PC-9 (cell line): ENCODE measurements at regions not wholly inside any gene's neighbourhood (a gene's known extent, or its start where the extent isn't known, plus 50 kb on each side); places are given as distances from the start of the nearest gene placed in this dataset.

Source experiments
- BruUV-seq: library from RNA; stranded (reverse); fragments of 400-500 nt; replicated peaks from 2 replicates; lab custom pipeline; 2021; lab: Mats Ljungman, UMichigan
- CTCF ChIA-PET: fragments of 300-600 bp; sonication (Branson Sonifier 250); formaldehyde crosslinking; loops from one replicate; lab custom pipeline; 2022; ENCODE audit warnings: antibody characterized with exemption; lab: Charles Lee
- POLR2A ChIA-PET: fragments of 300-600 bp; sonication (Branson Sonifier 250); formaldehyde crosslinking; loops from one replicate; lab custom pipeline; 2022; ENCODE audit warnings: antibody characterized with exemption; ENCODE audit not compliant: unreplicated experiment; lab: Charles Lee
- DNase-seq, 2 experiments: peaks; one replicate each; pipeline versions ENCODE4 v3.0.0 to v3.0.0-alpha.2; 2015 to 2022; ENCODE audit warnings: mixed read lengths in 1 of 2
- H2AFZ ChIP-seq: fragments of 200-600 bp; sonication (generic); 2 replicates; pipeline ENCODE4 v1.8.1; 2017; ENCODE audit warnings: antibody characterized with exemption
- H3F3A ChIP-seq: fragments of 200-600 bp; sonication (generic); 2 replicates; pipeline ENCODE4 v1.8.1; 2017; ENCODE audit warnings: antibody characterized with exemption, mild to moderate bottlenecking, low read depth; ENCODE audit not compliant: insufficient read depth
- H3K27ac ChIP-seq: fragments of 200-600 bp; sonication (generic); 2 replicates; pipeline ENCODE4 v1.6.1; 2016; ENCODE audit warnings: mixed run types
- H3K27me3 ChIP-seq: fragments of 200-600 bp; sonication (generic); 2 replicates; pipeline ENCODE4 v1.6.1; 2016; ENCODE audit warnings: low read depth, mixed run types; ENCODE audit not compliant: insufficient read depth
- H3K36me3 ChIP-seq: fragments of 200-600 bp; sonication (generic); 2 replicates; pipeline ENCODE4 v1.6.1; 2016; ENCODE audit warnings: low read depth, mixed run types
- H3K4me1 ChIP-seq: fragments of 200-600 bp; sonication (generic); replicated peaks from 2 replicates; pipeline ENCODE4 v1.6.1; 2016; ENCODE audit warnings: mixed run types; ENCODE audit not compliant: insufficient read depth
- H3K4me2 ChIP-seq: fragments of 200-600 bp; sonication (generic); 2 replicates; pipeline ENCODE4 v1.6.1; 2017; ENCODE audit warnings: mixed run types
- H3K4me3 ChIP-seq: fragments of 200-600 bp; sonication (generic); 2 replicates; pipeline ENCODE4 v1.6.1; 2016; ENCODE audit warnings: mixed run types
- H3K79me2 ChIP-seq: fragments of 200-600 bp; sonication (generic); 2 replicates; pipeline ENCODE4 v1.6.1; 2017; ENCODE audit warnings: low read depth, mixed run types
- H3K9me2 ChIP-seq: fragments of 200-600 bp; sonication (generic); 2 replicates; pipeline ENCODE4 v1.8.1; 2017; ENCODE audit warnings: mild to moderate bottlenecking; ENCODE audit not compliant: insufficient read depth
- H3K9me3 ChIP-seq: fragments of 200-600 bp; sonication (generic); 2 replicates; pipeline ENCODE4 v1.8.1; 2016; ENCODE audit warnings: low read depth; ENCODE audit not compliant: insufficient read depth
- H4K20me1 ChIP-seq: fragments of 200-600 bp; sonication (generic); 2 replicates; pipeline ENCODE4 v1.8.1; 2017; ENCODE audit not compliant: insufficient read depth
- EZH2 ChIP-seq: fragments of 200-600 bp; sonication (generic); IDR thresholded peaks from 2 replicates; pipeline ENCODE4 v1.8.0; 2017; ENCODE audit warnings: antibody characterized with exemption, low read depth
- intact Hi-C: fragments of 100-400 bp; cut with micrococcal nuclease; formaldehyde crosslinking; loops from one replicate; pipeline ENCODE4 v1.10.0; 2022; ENCODE audit not compliant: unreplicated experiment
- TF ChIP-seq, protein P1 (sequence below): fragments of 200-600 bp; sonication (generic); conservative IDR thresholded peaks from 2 replicates; pipeline ENCODE4 v1.6.1; 2017; ENCODE audit warnings: mixed run types, antibody characterized with exemption, mild to moderate bottlenecking, moderate library complexity

DNA sequence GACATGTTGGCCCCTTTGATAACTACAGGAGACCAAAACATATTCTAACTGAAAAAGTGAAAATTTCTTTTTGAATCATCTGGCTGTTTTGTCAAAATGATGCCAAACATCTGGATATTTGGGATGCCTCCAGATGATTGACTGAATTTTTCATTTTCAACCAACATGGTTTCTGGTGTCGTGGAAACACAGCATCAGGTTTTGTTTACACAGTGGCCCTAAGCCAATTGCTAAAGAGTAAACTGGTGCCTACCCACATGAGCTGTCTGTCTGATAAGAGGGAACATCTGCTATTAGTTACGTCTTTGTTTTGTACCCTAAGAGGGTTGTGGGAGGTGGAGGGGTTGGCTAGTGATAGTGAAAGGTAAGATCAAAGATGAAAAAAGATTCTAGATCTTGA lies 204.8 kb downstream of the KCNK2 start:
- no peak for DNase-seq
- Histone ChIP-seq H3K27me3 (no peaks in the 10 kb centered on the region), H3K9me2 (no peaks in the 10 kb centered on the region), H3K36me3 (no peaks in the 10 kb centered on the region), H4K20me1 (no peaks in the 10 kb centered on the region), H3K27ac (no peak overlapping the region), H3K4me3 (no peak overlapping the region), H3K79me2 (no peaks in the 10 kb centered on the region), H3K4me1 (no peaks in the 10 kb centered on the region), H3F3A (no peaks in the 10 kb centered on the region), H3K4me2 (no peak overlapping the region), H3K9me3 (no peaks in the 10 kb centered on the region), H2AFZ (no peak overlapping the region)
- ChIA-PET CTCF (no interaction called here), POLR2A (no interaction called here)
- intact Hi-C loops: no loop called here
- no peak for TF ChIP-seq EZH2
- no TSS peak for BruUV-seq

DNA sequence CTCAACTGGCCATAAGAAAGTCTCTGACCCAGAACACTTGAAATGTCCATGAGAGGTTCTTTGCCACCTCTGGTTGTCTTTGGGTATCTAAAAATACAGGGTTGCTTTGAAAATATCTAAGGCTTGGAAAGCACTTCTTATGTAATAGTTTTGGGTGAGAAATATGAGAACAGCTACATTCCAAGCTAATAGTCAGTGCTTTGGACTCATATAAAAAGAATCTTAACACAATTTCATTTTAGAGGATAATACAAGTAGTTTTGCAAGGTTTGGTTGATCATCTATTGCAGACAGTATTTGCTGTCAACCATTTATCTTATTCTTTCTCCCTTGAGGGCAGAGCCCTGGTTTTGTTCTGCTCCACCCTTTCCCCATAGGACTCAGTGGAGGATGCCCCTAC lies 207.5 kb downstream of the KCNK2 start:
- intact Hi-C loops: no loop called here
- Histone ChIP-seq H3K36me3 (no peaks in the 10 kb centered on the region), H2AFZ (no peak overlapping the region), H3F3A (no peaks in the 10 kb centered on the region), H3K9me2 (no peaks in the 10 kb centered on the region), H3K4me2 (no peak overlapping the region), H3K4me3 (no peak overlapping the region), H3K9me3 (no peaks in the 10 kb centered on the region), H4K20me1 (no peaks in the 10 kb centered on the region), H3K27me3 (no peaks in the 10 kb centered on the region), H3K4me1 (no peaks in the 10 kb centered on the region), H3K79me2 (no peaks in the 10 kb centered on the region), H3K27ac (no peak overlapping the region)
- no TSS peak for BruUV-seq
- TF ChIP-seq, protein P1, sequence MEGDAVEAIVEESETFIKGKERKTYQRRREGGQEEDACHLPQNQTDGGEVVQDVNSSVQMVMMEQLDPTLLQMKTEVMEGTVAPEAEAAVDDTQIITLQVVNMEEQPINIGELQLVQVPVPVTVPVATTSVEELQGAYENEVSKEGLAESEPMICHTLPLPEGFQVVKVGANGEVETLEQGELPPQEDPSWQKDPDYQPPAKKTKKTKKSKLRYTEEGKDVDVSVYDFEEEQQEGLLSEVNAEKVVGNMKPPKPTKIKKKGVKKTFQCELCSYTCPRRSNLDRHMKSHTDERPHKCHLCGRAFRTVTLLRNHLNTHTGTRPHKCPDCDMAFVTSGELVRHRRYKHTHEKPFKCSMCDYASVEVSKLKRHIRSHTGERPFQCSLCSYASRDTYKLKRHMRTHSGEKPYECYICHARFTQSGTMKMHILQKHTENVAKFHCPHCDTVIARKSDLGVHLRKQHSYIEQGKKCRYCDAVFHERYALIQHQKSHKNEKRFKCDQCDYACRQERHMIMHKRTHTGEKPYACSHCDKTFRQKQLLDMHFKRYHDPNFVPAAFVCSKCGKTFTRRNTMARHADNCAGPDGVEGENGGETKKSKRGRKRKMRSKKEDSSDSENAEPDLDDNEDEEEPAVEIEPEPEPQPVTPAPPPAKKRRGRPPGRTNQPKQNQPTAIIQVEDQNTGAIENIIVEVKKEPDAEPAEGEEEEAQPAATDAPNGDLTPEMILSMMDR: no peak
- TF ChIP-seq EZH2: no peak
- ChIA-PET POLR2A (no interaction called here), CTCF (no interaction called here)
- no peak for DNase-seq

DNA sequence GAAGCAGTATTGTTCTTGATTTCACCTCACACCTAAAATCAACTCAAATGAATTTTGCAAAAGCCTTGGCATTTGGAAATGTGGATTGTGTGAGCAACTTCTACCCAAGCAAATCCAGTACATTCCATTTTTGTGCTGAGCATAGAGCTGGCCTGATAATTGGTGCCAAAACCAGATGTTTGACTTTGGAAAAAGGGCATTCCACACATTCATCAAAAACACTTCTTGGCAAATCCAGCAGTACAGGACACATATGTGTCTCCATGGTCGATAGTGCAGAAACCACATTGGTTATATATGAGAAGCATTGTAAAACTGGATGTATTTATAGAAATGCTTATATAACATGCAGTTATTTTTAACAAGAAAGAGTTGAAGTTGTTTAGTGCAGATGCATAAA lies 210.4 kb downstream of the KCNK2 start:
- Histone ChIP-seq H2AFZ (no peak overlapping the region), H3K9me3 (no peaks in the 10 kb centered on the region), H3K9me2 (no peaks in the 10 kb centered on the region), H3F3A (no peaks in the 10 kb centered on the region), H3K27me3 (no peaks in the 10 kb centered on the region), H3K27ac (no peak overlapping the region), H3K4me3 (no peak overlapping the region), H3K79me2 (no peaks in the 10 kb centered on the region), H4K20me1 (no peaks in the 10 kb centered on the region), H3K4me1 (no peaks in the 10 kb centered on the region), H3K36me3 (no peaks in the 10 kb centered on the region), H3K4me2 (no peak overlapping the region)
- intact Hi-C loops: no loop called here
- BruUV-seq: no TSS peak
- CTCF ChIA-PET: interaction anchor here (0.6 kb wide), 1 partner anchor 10 kb away, joined by 3 read pairs; no protein-coding TSS in a partner anchor
- POLR2A ChIA-PET: no interaction called here
- TF ChIP-seq, protein P1: no peak
- no peak for TF ChIP-seq EZH2
- DNase-seq: no peak

DNA sequence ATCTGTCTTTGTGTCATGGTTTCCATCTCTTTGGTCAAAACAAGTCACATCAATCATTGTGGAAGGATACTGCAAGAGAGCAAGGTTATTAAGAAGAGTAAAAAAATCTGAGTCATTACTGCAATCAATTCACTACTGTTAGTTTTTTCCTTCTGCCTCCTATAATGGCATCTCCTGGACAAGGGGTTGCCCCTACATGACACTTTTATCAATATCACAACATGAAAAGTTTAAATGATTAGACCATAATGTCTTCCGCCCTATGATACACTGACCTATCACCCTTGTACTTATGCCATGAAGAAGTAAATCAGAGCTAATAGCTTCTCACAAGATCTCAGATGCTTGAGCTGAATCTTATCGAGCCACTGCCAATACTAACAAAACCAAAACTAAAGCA lies 223.9 kb downstream of the KCNK2 start:
- H3K4me1 ChIP-seq: no peaks in the 10 kb centered on the region
- no peaks in the 10 kb centered on the region for H3K79me2 ChIP-seq
- H3K36me3 ChIP-seq: no peaks in the 10 kb centered on the region
- intact Hi-C loops: no loop called here
- no peak overlapping the region for H2AFZ ChIP-seq
- no peaks in the 10 kb centered on the region for H3K9me3 ChIP-seq
- no peak overlapping the region for H3K27ac ChIP-seq
- no peak for DNase-seq
- ChIA-PET POLR2A (no interaction called here), CTCF (no interaction called here)
- TF ChIP-seq, protein P1: no peak
- TF ChIP-seq EZH2: no peak
- H3K4me2 ChIP-seq: no peak overlapping the region
- H3K9me2 ChIP-seq: no peaks in the 10 kb centered on the region
- BruUV-seq: no TSS peak
- no peaks in the 10 kb centered on the region for H3K27me3 ChIP-seq
- H3K4me3 ChIP-seq: no peak overlapping the region
- no peaks in the 10 kb centered on the region for H4K20me1 ChIP-seq
- H3F3A ChIP-seq: no peaks in the 10 kb centered on the region
